Naive thymus-derived CD8-positive, alpha-beta T cell (primary cell): ENCODE measurements at regions not wholly inside any gene's neighbourhood (a gene's known extent, or its start where the extent isn't known, plus 50 kb on each side); places are given as distances from the start of the nearest gene placed in this dataset.

Source experiments
- ATAC-seq, 2 donors: fragments of 150-1000 bp; cut with Tn5 transposase in 1 of 2; sonication (Bioruptor Pico), chemical (Tn5 transposase) in 1 of 2; 1 replicate in 1 of 2; 2 replicates in 1 of 2; pipeline ENCODE4 v1.10.0; 2021; ENCODE audit warnings: mild to moderate bottlenecking in 2 of 2, moderate library complexity in 2 of 2
- POLR2A ChIA-PET: fragments of 350-600 bp; sonication (Branson Sonifier 250); formaldehyde crosslinking; loops from one replicate; lab custom pipeline; 2021; ENCODE audit warnings: antibody characterized with exemption; lab: Charles Lee
- DNase-seq, 10 donors: peaks; one replicate each; pipeline versions ENCODE4 v3.0.0 to v3.0.0-alpha.2; 2020 to 2022
- H3K27ac Mint-ChIP-seq, 10 donors: one replicate each; pipeline ENCODE4 v1.8.0; 2020 to 2022; ENCODE audit warnings: mild to moderate bottlenecking in 10 of 10, mixed read lengths in 10 of 10, moderate library complexity in 4 of 10, inconsistent platforms in 1 of 10
- H3K27me3 Mint-ChIP-seq, 5 donors: one replicate each; pipeline ENCODE4 v1.8.0; 2021 to 2022; ENCODE audit warnings: mixed read lengths in 5 of 5
- H3K36me3 Mint-ChIP-seq, 3 donors: one replicate each; pipeline ENCODE4 v1.8.0; 2020 to 2022; ENCODE audit warnings: mixed read lengths in 3 of 3, mild to moderate bottlenecking in 2 of 3, inconsistent platforms in 1 of 3
- H3K4me1 Mint-ChIP-seq, 4 donors: one replicate each; pipeline ENCODE4 v1.8.0; 2021 to 2022; ENCODE audit warnings: mixed read lengths in 4 of 4
- H3K4me3 Mint-ChIP-seq, 10 donors: one replicate each; pipeline ENCODE4 v1.8.0; 2020 to 2022; ENCODE audit warnings: mild to moderate bottlenecking in 10 of 10, mixed read lengths in 10 of 10, moderate library complexity in 6 of 10, inconsistent platforms in 1 of 10
- H3K9me3 Mint-ChIP-seq, 9 donors: one replicate each; pipeline ENCODE4 v1.8.0; 2020 to 2022; ENCODE audit warnings: mixed read lengths in 9 of 9, mild to moderate bottlenecking in 3 of 9, inconsistent platforms in 1 of 9, moderate library complexity in 1 of 9

GRCh38 chr10:108465871-108466641, 1301.5 kb upstream of the SORCS1 start:
- H3K9me3 Mint-ChIP-seq, result peaks cover 0 to 7% (median 0%) of the 10 kb centered on the region in 9 donors

GRCh38 chr10:108462005-108462404, 1297.5 kb upstream of the SORCS1 start:
- POLR2A ChIA-PET, result no interaction called here
- Mint-ChIP-seq H3K4me1 (no peaks in the 10 kb centered on the region), H3K27me3 (peaks cover 0 to 10% (median 7%) of the 10 kb centered on the region in 5 donors), H3K4me3 (no peak overlapping the region), H3K36me3 (peaks cover 0 to 4% (median 0%) of the 10 kb centered on the region in 3 donors), H3K27ac (no peak overlapping the region), H3K9me3 (peaks cover 0 to 12% (median under 1%) of the 10 kb centered on the region in 9 donors)
- no peak for ATAC-seq
- no peak for DNase-seq

More at GRCh38 chr10:108465871-108466641, 1301.5 kb upstream of the SORCS1 start:
- Mint-ChIP-seq H3K36me3 (peaks cover 0 to 7% (median 0%) of the 10 kb centered on the region in 3 donors), H3K4me3 (no peak overlapping the region), H3K4me1 (no peaks in the 10 kb centered on the region), H3K27ac (no peak overlapping the region), H3K27me3 (peaks cover 3 to 17% (median 12%) of the 10 kb centered on the region in 5 donors)
- POLR2A ChIA-PET, result no interaction called here
- no peak for ATAC-seq
- no peak for DNase-seq

DNA sequence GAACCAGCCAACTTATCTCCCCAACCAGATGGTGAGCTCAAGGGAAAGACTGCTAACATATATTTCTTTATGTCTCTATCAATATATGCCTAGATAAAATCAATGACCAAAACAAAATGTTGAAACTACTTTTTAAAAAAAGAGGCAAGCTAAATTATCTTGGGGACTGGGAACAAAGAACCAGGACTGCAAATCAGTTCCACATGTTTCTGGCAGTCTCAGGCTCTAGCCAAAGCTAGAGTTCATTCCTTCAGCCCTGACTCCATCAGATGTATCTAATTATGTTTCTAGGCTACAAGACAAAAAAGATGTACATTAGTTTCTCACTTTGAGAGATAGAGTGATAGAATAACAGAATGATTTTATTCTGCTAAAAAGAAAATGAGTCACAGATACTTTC, 1290.3 kb upstream of the SORCS1 start:
- Mint-ChIP-seq H3K4me3 (no peak overlapping the region), H3K36me3 (no peaks in the 10 kb centered on the region), H3K27ac (no peak overlapping the region), H3K27me3 (no peaks in the 10 kb centered on the region), H3K9me3 (peaks cover 0 to 25% (median 12%) of the 10 kb centered on the region in 9 donors), H3K4me1 (no peaks in the 10 kb centered on the region)
- DNase-seq (no peak), ATAC-seq (no peak)
- POLR2A ChIA-PET, result no interaction called here

DNA sequence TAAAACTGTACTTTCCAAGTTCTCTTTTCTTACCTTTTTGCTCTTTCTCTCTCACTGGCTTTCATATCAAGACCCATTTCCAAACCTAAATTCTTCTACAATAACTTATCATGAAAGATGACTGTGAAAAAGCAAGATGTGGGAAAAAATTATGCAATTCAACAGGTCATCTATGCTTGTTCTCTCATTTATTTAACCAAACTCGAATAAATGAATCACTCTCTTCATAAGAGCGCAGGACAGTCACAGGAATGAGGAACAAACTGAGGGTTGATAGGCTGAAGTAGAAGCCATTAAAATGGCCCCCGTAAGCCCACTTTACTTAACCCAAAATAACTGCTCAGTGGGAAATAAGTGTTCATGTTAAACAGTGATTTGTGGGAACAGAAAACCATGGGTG, 1289.7 kb upstream of the SORCS1 start:
- no peaks in the 10 kb centered on the region for H3K4me1 Mint-ChIP-seq
- POLR2A ChIA-PET, result no interaction called here
- DNase-seq (no peak), ATAC-seq (no peak)
- H3K27ac Mint-ChIP-seq, result no peak overlapping the region
- H3K27me3 Mint-ChIP-seq, result no peaks in the 10 kb centered on the region
- no peak overlapping the region for H3K4me3 Mint-ChIP-seq
- peaks cover 0 to 28% (median 12%) of the 10 kb centered on the region in 9 donors for H3K9me3 Mint-ChIP-seq
- no peaks in the 10 kb centered on the region for H3K36me3 Mint-ChIP-seq

DNA sequence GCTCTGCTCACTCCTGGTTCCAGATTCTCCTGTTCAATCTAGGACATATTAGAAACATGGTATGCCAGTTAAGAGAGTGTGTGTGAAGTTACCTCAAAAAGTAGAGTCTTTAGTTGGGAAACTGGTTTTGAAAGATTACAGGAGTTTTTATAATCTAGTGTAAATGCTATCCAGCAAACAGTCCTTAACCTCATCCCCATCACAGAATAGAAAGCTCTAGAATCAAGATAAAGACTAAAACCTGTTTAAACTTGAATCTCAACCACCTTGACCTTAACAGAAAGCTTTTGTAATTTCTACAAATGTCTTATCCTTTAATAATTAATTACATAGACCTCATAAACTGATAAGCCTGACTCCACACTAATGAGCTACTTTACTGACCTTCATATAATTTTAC, 1288.7 kb upstream of the SORCS1 start:
- H3K27ac Mint-ChIP-seq, result no peak overlapping the region
- POLR2A ChIA-PET, result no interaction called here
- H3K4me1 Mint-ChIP-seq, result no peaks in the 10 kb centered on the region
- no peaks in the 10 kb centered on the region for H3K27me3 Mint-ChIP-seq
- peaks cover 0 to 28% (median 12%) of the 10 kb centered on the region in 9 donors for H3K9me3 Mint-ChIP-seq
- ATAC-seq (no peak), DNase-seq (no peak)
- H3K36me3 Mint-ChIP-seq, result no peaks in the 10 kb centered on the region
- H3K4me3 Mint-ChIP-seq, result no peak overlapping the region

GRCh38 chr10:108452533-108452932, 1288.0 kb upstream of the SORCS1 start:
- H3K9me3 Mint-ChIP-seq, result peaks cover 0 to 28% (median 10%) of the 10 kb centered on the region in 9 donors
- POLR2A ChIA-PET, result no interaction called here
- H3K27me3 Mint-ChIP-seq, result no peaks in the 10 kb centered on the region
- ATAC-seq (no peak), DNase-seq (no peak)
- no peak overlapping the region for H3K27ac Mint-ChIP-seq
- no peak overlapping the region for H3K4me3 Mint-ChIP-seq
- H3K4me1 Mint-ChIP-seq, result no peaks in the 10 kb centered on the region
- no peaks in the 10 kb centered on the region for H3K36me3 Mint-ChIP-seq

- no peaks in the 10 kb centered on the region for H3K4me1 Mint-ChIP-seq
- H3K36me3 Mint-ChIP-seq, result no peaks in the 10 kb centered on the region
- no peaks in the 10 kb centered on the region for H3K27me3 Mint-ChIP-seq
- DNase-seq (no peak), ATAC-seq (no peak)
- POLR2A ChIA-PET, result no interaction called here
- no peak overlapping the region for H3K27ac Mint-ChIP-seq
- peaks cover 0 to 28% (median 6%) of the 10 kb centered on the region in 9 donors for H3K9me3 Mint-ChIP-seq
- H3K4me3 Mint-ChIP-seq, result no peak overlapping the region
These were observed 1285.8 kb upstream of the SORCS1 start for GRCh38 chr10:108450280-108450679.

GRCh38 chr10:108445746-108446145, 1281.2 kb upstream of the SORCS1 start:
- peaks cover 0 to 18% (median 0%) of the 10 kb centered on the region in 9 donors for H3K9me3 Mint-ChIP-seq

DNA sequence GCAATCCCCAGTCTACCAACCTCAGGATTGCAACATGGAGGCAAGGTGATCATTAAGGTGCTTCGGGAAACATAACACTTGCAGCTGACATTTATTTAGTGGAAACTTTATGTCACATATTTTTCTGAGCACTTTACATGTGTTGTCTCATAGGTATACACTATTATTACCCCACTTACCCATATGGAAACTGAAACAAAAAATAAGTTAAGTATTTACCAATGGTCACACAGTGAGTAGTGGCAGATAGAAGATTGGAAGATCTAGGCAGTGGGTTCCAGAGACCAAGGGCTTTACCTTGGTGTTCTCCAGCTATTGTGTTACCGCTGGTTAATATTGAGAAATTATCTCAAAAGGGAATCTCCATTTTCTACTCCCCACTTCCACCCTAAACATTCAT, 1279.1 kb upstream of the SORCS1 start:
- DNase-seq (no peak), ATAC-seq (no peak)
- H3K9me3 Mint-ChIP-seq, result peaks cover 0 to 13% (median 0%) of the 10 kb centered on the region in 9 donors
- no peak overlapping the region for H3K4me3 Mint-ChIP-seq
- H3K4me1 Mint-ChIP-seq, result no peaks in the 10 kb centered on the region
- POLR2A ChIA-PET, result no interaction called here
- no peaks in the 10 kb centered on the region for H3K27me3 Mint-ChIP-seq
- H3K36me3 Mint-ChIP-seq, result no peaks in the 10 kb centered on the region
- H3K27ac Mint-ChIP-seq, result no peak overlapping the region

More at GRCh38 chr10:108445746-108446145, 1281.2 kb upstream of the SORCS1 start:
- DNase-seq (no peak), ATAC-seq (no peak)
- Mint-ChIP-seq H3K27ac (no peak overlapping the region), H3K4me1 (no peaks in the 10 kb centered on the region), H3K27me3 (no peaks in the 10 kb centered on the region), H3K36me3 (no peaks in the 10 kb centered on the region), H3K4me3 (no peak overlapping the region)
- POLR2A ChIA-PET, result no interaction called here

DNA sequence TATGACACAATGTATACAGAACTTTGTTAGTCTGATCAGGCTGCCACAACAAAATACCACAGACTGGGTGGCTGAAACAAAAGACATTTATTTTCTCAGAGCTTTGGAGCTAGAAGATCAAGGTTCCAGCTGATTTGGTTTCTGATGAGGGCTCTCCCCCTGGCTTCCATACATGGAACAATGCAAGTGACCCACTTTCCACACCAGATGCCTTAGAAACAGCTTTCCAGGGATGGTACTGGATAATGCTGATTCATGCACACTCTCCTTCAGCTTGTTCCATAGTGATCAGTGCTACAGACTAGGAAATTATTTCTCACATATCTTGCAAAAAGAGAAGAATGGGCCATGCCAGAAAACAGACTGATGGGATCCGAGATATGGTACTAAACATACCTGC, 1274.9 kb upstream of the SORCS1 start:
- POLR2A ChIA-PET, result no interaction called here
- H3K4me1 Mint-ChIP-seq, result no peaks in the 10 kb centered on the region
- H3K9me3 Mint-ChIP-seq, result peaks cover 0 to 14% (median 0%) of the 10 kb centered on the region in 9 donors
- ATAC-seq (no peak), DNase-seq (no peak)
- H3K4me3 Mint-ChIP-seq, result no peak overlapping the region
- no peaks in the 10 kb centered on the region for H3K36me3 Mint-ChIP-seq
- H3K27me3 Mint-ChIP-seq, result no peaks in the 10 kb centered on the region
- H3K27ac Mint-ChIP-seq, result no peak overlapping the region

DNA sequence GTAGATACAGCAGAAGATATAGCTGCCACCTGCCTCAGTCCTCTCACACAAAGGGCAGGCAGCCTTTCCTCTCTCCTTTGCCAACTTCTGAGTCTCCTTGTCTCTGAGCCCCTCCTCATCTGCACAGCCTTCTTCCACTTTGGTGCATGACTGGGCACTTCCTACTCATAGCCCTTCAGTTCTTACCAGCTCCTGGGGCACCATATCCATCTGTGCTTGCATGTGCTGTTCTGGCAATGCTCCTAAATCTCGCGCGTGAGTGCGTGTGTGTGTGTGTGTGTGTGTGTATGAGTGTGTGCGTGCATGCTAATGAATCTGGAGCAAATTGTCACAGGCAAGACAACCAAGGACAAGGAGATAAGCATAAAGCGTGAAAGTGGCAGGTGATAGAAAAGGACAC, 1271.6 kb upstream of the SORCS1 start:
- H3K4me1 Mint-ChIP-seq, result no peaks in the 10 kb centered on the region
- H3K36me3 Mint-ChIP-seq, result no peaks in the 10 kb centered on the region
- ATAC-seq (no peak), DNase-seq (no peak)
- H3K27ac Mint-ChIP-seq, result no peak overlapping the region
- no peak overlapping the region for H3K4me3 Mint-ChIP-seq
- H3K27me3 Mint-ChIP-seq, result no peaks in the 10 kb centered on the region
- POLR2A ChIA-PET, result no interaction called here
- peaks cover 0 to 13% (median 0%) of the 10 kb centered on the region in 9 donors for H3K9me3 Mint-ChIP-seq

- Mint-ChIP-seq H3K36me3 (no peaks in the 10 kb centered on the region), H3K4me1 (no peaks in the 10 kb centered on the region), H3K4me3 (no peak overlapping the region), H3K27me3 (no peaks in the 10 kb centered on the region), H3K9me3 (peaks cover 0 to 12% (median 0%) of the 10 kb centered on the region in 9 donors), H3K27ac (no peak overlapping the region)
- DNase-seq (no peak), ATAC-seq (no peak)
- POLR2A ChIA-PET, result no interaction called here
These were observed 1270.2 kb upstream of the SORCS1 start for GRCh38 chr10:108434559-108435252.

DNA sequence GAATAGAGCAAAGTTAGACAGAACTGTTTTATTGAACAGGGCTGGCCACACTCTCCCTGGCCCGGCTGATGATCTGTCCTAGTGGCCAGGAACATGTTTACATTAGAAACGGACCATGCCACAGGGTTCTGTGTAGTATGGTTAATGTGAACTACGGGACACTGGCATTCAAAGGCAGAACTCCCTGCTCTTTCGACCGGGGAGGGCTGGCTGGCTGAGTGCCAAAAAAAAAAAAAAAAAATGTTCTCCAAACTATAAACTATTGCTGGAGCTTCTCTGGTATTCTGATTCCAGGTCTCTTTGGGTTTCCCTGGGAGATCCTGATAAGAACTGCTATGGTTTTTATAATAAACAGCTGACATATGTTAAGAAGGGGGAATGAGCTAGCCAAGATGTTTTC, 1262.6 kb upstream of the SORCS1 start:
- no peak overlapping the region for H3K27ac Mint-ChIP-seq
- no peaks in the 10 kb centered on the region for H3K4me1 Mint-ChIP-seq
- no peak overlapping the region for H3K4me3 Mint-ChIP-seq
- H3K9me3 Mint-ChIP-seq, result peaks cover 0 to 12% (median 2%) of the 10 kb centered on the region in 9 donors
- no peaks in the 10 kb centered on the region for H3K27me3 Mint-ChIP-seq
- H3K36me3 Mint-ChIP-seq, result no peaks in the 10 kb centered on the region
- ATAC-seq, result no peak
- DNase-seq, result no peak
- POLR2A ChIA-PET, result no interaction called here
